Activated B cell treated with CpG ODN at 0.5 μM for 24 hours (primary cell): ENCODE measurements at regions not wholly inside any gene's neighbourhood (a gene's known extent, or its start where the extent isn't known, plus 50 kb on each side); places are given as distances from the start of the nearest gene placed in this dataset.

Source experiments
- ATAC-seq: fragments of 200-7000 bp; cut with Tn5 transposase; one replicate; pipeline ENCODE4 v1.10.0; 2021; ENCODE audit warnings: low read depth, mild to moderate bottlenecking, moderate library complexity
- CTCF ChIA-PET: fragments of 350-600 bp; sonication (Branson Sonifier 250); formaldehyde crosslinking; loops from one replicate; lab custom pipeline; 2021; ENCODE audit warnings: antibody characterized with exemption; lab: Charles Lee
- POLR2A ChIA-PET: fragments of 350-600 bp; sonication (Branson Sonifier 250); formaldehyde crosslinking; loops from one replicate; lab custom pipeline; 2021; ENCODE audit warnings: antibody characterized with exemption; lab: Charles Lee
- DNase-seq: peaks from one replicate; pipeline ENCODE4 v3.0.0; 2022
- H3K27ac Mint-ChIP-seq: one replicate; pipeline ENCODE4 v1.8.0; 2020; ENCODE audit warnings: mixed read lengths
- H3K27me3 Mint-ChIP-seq: one replicate; pipeline ENCODE4 v1.8.0; 2021; ENCODE audit warnings: mixed read lengths
- H3K36me3 Mint-ChIP-seq: one replicate; pipeline ENCODE4 v1.8.0; 2021; ENCODE audit warnings: low read depth, mixed read lengths
- H3K4me1 Mint-ChIP-seq: one replicate; pipeline ENCODE4 v1.8.0; 2021; ENCODE audit warnings: mixed read lengths
- H3K4me3 Mint-ChIP-seq: one replicate; pipeline ENCODE4 v1.8.0; 2020; ENCODE audit warnings: mild to moderate bottlenecking, mixed read lengths
- H3K9me3 Mint-ChIP-seq: one replicate; pipeline ENCODE4 v1.8.0; 2020; ENCODE audit warnings: mixed read lengths
- CTCF ChIP-seq: fragments of 200-600 bp; IDR thresholded peaks from one replicate; pipeline ENCODE4 v1.8.0; 2022; ENCODE audit warnings: antibody characterized with exemption, mild to moderate bottlenecking
- intact Hi-C: fragments of 100-400 bp; cut with micrococcal nuclease; formaldehyde crosslinking; loops from one replicate; pipeline ENCODE4 v1.15.1; 2024

GRCh38 chr3:113104357-113105092 lies 106.8 kb upstream of the BOC start:
- H3K27ac Mint-ChIP-seq = no peak overlapping the region
- no peak for DNase-seq
- H3K9me3 Mint-ChIP-seq = peaks cover 2% of the 10 kb centered on the region
- no peaks in the 10 kb centered on the region for H3K36me3 Mint-ChIP-seq
- H3K4me3 Mint-ChIP-seq = no peak overlapping the region
- no peak for ATAC-seq
- CTCF ChIA-PET = no interaction called here
- no peaks in the 10 kb centered on the region for H3K4me1 Mint-ChIP-seq
- POLR2A ChIA-PET = no interaction called here
- no peak for TF ChIP-seq CTCF
- H3K27me3 Mint-ChIP-seq = no peaks in the 10 kb centered on the region
- intact Hi-C loops = no loop called here

DNA sequence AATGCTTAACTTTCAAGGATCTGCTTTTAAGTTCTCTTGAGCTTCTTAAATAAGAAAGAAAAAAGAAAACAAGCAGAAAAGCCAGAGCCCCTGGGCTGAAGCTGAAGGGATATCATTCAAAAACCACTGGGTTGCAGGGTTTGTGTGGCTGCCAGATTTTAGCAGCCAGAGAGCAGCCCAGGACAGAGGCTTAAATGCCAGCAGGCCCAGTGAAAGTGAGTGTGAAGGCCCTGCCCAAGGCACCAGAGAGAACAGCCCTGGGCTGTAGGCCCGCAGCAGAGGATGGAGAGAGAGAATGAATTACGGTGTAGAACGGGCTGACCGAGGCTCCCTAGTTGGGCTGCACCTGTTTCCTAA lies 106.3 kb upstream of the BOC start:
- no peak for TF ChIP-seq CTCF
- Mint-ChIP-seq H3K27ac (no peak overlapping the region), H3K27me3 (no peaks in the 10 kb centered on the region), H3K36me3 (no peaks in the 10 kb centered on the region), H3K4me3 (no peak overlapping the region), H3K4me1 (no peaks in the 10 kb centered on the region), H3K9me3 (no peaks in the 10 kb centered on the region)
- ATAC-seq = no peak
- ChIA-PET POLR2A (no interaction called here), CTCF (no interaction called here)
- intact Hi-C loops = no loop called here
- DNase-seq = no peak

GRCh38 chr3:113105966-113106660 lies 105.2 kb upstream of the BOC start:
- ATAC-seq = no peak
- no peak overlapping the region for H3K4me3 Mint-ChIP-seq
- H3K36me3 Mint-ChIP-seq = no peaks in the 10 kb centered on the region
- ChIA-PET CTCF (no interaction called here), POLR2A (no interaction called here)
- H3K27me3 Mint-ChIP-seq = no peaks in the 10 kb centered on the region
- TF ChIP-seq CTCF = no peak
- no peak overlapping the region for H3K27ac Mint-ChIP-seq
- H3K4me1 Mint-ChIP-seq = no peaks in the 10 kb centered on the region
- no peak for DNase-seq
- no peaks in the 10 kb centered on the region for H3K9me3 Mint-ChIP-seq
- intact Hi-C loops = no loop called here

DNA sequence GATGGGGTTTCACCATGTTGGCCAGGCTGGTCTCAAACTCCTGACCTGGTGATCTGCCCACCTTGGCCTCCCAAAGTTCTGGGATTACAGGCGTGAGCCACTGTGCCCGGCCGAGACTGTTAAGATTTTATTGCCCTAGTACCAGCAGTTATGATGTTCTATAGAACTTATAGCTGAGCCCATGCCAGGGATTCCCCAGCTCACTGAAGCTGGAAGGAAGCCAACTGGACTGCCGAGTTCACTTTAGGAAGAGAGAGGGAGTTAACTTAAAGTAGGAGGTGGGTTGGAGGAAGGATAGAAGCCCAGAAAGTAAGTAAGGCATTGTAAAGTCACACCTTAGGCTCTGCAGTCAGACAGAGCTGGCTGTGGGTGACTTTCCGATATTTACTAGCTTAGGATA lies 101.1 kb upstream of the BOC start:
- intact Hi-C loops = no loop called here
- Mint-ChIP-seq H3K36me3 (no peaks in the 10 kb centered on the region), H3K9me3 (no peaks in the 10 kb centered on the region), H3K4me1 (no peaks in the 10 kb centered on the region), H3K27me3 (no peaks in the 10 kb centered on the region), H3K4me3 (no peak overlapping the region), H3K27ac (no peak overlapping the region)
- TF ChIP-seq CTCF = no peak
- ChIA-PET CTCF (no interaction called here), POLR2A (no interaction called here)
- ATAC-seq (no peak), DNase-seq (no peak)

DNA sequence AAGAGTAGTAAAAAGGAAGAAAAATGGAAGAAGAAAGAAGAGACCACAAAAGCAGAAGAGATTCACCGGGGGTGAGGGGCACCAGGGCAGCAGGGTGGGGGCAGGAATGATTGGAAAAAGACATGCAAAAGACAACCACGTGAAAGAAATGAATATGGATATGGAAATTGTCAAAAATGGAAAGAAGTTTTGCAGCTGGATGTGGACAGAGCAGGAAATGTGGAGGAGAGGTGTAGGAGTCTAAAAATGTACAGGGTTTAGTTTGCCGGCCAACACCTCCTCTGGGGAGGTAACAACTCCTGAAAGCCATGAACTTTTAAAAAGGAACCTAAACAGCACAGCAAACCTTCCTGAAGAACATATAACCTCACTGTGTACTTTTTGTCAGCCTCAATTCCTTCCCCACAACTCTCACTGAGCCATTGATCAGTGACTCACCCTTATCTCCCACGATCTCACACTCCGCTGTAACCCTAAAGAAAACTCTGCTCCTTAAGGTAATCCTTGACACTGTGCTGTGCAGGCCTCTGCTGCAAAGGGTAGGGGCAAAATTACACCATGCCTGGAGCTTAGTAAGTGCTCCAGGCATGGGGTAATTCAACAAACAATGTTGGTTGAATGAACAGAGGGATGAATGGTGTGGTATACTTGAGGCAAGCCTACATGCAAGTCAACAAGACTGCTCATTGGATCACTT lies 100.2 kb upstream of the BOC start:
- ChIA-PET CTCF (no interaction called here), POLR2A (no interaction called here)
- no peak overlapping the region for H3K27ac Mint-ChIP-seq
- TF ChIP-seq CTCF = no peak
- H3K4me1 Mint-ChIP-seq = no peaks in the 10 kb centered on the region
- intact Hi-C loops = no loop called here
- no peak for DNase-seq
- no peak for ATAC-seq
- no peaks in the 10 kb centered on the region for H3K27me3 Mint-ChIP-seq
- H3K4me3 Mint-ChIP-seq = no peak overlapping the region
- no peaks in the 10 kb centered on the region for H3K36me3 Mint-ChIP-seq
- H3K9me3 Mint-ChIP-seq = no peaks in the 10 kb centered on the region
